Loucy (cell line): ENCODE measurements at regions not wholly inside any gene's neighbourhood (a gene's known extent, or its start where the extent isn't known, plus 50 kb on each side); places are given as distances from the start of the nearest gene placed in this dataset.

Experiments
- H2AFZ ChIP-seq: fragments of 200-600 bp; sonication (generic); 2 replicates; pipeline ENCODE4 v1.6.0; 2016; ENCODE audit warnings: antibody characterized with exemption, mild to moderate bottlenecking, low read length, moderate library complexity
- H3F3A ChIP-seq: fragments of 200-600 bp; 2 replicates; pipeline ENCODE4 v1.6.0; 2016; ENCODE audit warnings: antibody characterized with exemption, low read depth, mild to moderate bottlenecking
- H3K27me3 ChIP-seq: fragments of 200-600 bp; sonication (generic); 2 replicates; pipeline ENCODE4 v1.6.1; 2014; ENCODE audit warnings: low read length, mild to moderate bottlenecking; ENCODE audit not compliant: insufficient read depth, poor library complexity, severe bottlenecking
- H3K36me3 ChIP-seq: fragments of 200-600 bp; sonication (generic); 2 replicates; pipeline ENCODE4 v1.6.1; 2016; ENCODE audit warnings: low read length; ENCODE audit not compliant: insufficient read depth
- H3K4me1 ChIP-seq: fragments of 200-600 bp; sonication (generic); 2 replicates; pipeline ENCODE4 v1.5.1; 2014; ENCODE audit warnings: low read length, mild to moderate bottlenecking; ENCODE audit not compliant: insufficient read depth, poor library complexity, severe bottlenecking
- H3K4me2 ChIP-seq: fragments of 200-600 bp; sonication (generic); 2 replicates; pipeline ENCODE4 v1.6.0; 2014; ENCODE audit warnings: antibody characterized with exemption, low read length, low read depth, mild to moderate bottlenecking; ENCODE audit not compliant: poor library complexity, severe bottlenecking
- H3K4me3 ChIP-seq: fragments of 200-600 bp; sonication (generic); 2 replicates; pipeline ENCODE4 v1.5.1; 2014; ENCODE audit warnings: low read length, mild to moderate bottlenecking, mixed read lengths; ENCODE audit not compliant: poor library complexity, severe bottlenecking
- H3K79me2 ChIP-seq: fragments of 200-600 bp; sonication (generic); 2 replicates; pipeline ENCODE4 v1.6.1; 2014; ENCODE audit warnings: low read length; ENCODE audit not compliant: insufficient read depth
- H3K9ac ChIP-seq: fragments of 200-600 bp; sonication (generic); 2 replicates; pipeline ENCODE4 v1.6.0; 2014; ENCODE audit warnings: mild to moderate bottlenecking, low read depth, low read length, moderate library complexity; ENCODE audit not compliant: poor library complexity, severe bottlenecking
- H3K9me2 ChIP-seq: fragments of 200-600 bp; sonication (generic); replicated peaks from 2 replicates; pipeline ENCODE4 v1.6.1; 2016; ENCODE audit warnings: low read depth, low read length, mixed read lengths
- H3K9me3 ChIP-seq: fragments of 200-600 bp; sonication (generic); 2 replicates; pipeline ENCODE4 v1.6.1; 2014; ENCODE audit warnings: mild to moderate bottlenecking, antibody characterized with exemption, low read length, low read depth; ENCODE audit not compliant: insufficient read depth
- H4K20me1 ChIP-seq: fragments of 200-600 bp; sonication (generic); 2 replicates; pipeline ENCODE4 v1.6.0; 2014; ENCODE audit warnings: antibody characterized with exemption, low read length, mild to moderate bottlenecking; ENCODE audit not compliant: insufficient read depth, poor library complexity, severe bottlenecking
- EZH2phosphoT487 ChIP-seq: fragments of 200-600 bp; IDR thresholded peaks from 2 replicates; pipeline ENCODE4 v1.6.1; 2018; ENCODE audit warnings: antibody characterized with exemption, mild to moderate bottlenecking, moderate library complexity, borderline replicate concordance
- TF ChIP-seq, protein P1 (sequence below): fragments of 200-600 bp; sonication (generic); conservative IDR thresholded peaks from 2 replicates; pipeline ENCODE4 v1.5.1; 2014; ENCODE audit warnings: mild to moderate bottlenecking, antibody characterized with exemption, low read length

DNA sequence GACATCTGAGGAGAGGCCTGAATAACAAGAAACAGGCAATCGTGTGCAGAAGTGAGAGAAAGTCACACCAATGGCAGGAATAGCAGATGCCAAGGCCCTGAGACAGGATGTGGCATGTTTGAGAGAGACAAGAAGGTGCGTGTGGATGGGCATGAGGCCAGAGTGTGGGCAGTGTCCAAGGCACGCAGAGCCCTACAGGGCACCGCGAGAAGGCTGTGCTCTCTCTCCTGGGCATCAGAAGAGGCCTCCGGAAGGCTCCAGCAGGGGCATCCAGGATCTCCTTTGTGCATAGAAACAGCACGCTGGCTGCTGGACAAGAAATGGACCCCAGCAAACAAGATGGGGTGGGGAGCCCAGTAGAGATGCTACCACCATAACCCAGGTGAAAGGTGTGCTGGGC, 239.0 kb upstream of the RAB6C start:
- TF ChIP-seq, protein P1, sequence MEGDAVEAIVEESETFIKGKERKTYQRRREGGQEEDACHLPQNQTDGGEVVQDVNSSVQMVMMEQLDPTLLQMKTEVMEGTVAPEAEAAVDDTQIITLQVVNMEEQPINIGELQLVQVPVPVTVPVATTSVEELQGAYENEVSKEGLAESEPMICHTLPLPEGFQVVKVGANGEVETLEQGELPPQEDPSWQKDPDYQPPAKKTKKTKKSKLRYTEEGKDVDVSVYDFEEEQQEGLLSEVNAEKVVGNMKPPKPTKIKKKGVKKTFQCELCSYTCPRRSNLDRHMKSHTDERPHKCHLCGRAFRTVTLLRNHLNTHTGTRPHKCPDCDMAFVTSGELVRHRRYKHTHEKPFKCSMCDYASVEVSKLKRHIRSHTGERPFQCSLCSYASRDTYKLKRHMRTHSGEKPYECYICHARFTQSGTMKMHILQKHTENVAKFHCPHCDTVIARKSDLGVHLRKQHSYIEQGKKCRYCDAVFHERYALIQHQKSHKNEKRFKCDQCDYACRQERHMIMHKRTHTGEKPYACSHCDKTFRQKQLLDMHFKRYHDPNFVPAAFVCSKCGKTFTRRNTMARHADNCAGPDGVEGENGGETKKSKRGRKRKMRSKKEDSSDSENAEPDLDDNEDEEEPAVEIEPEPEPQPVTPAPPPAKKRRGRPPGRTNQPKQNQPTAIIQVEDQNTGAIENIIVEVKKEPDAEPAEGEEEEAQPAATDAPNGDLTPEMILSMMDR, result no peak
- no peak for TF ChIP-seq EZH2phosphoT487
- Histone ChIP-seq H3F3A (no peaks in the 10 kb centered on the region), H3K36me3 (no peaks in the 10 kb centered on the region)

DNA sequence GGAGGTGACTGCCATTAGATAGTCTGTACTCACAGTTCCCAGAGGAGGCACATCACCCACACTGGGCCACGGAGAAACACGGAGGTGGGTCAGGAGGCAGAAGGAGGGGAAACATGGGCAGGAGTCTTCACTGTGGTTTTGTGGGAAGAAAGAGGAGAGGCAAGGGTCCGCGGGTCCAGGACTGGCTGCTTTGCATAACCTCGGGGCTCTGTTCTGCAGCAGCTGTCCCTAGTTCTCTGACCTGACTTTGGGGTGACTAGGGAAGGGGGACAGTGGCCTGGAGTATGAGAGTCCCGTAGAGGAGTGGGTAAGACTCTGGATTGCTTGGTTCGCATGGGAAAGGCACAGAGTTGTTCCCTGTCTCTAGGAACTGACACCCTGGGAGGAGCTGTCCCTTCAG, 238.3 kb upstream of the RAB6C start:
- H3K4me2 ChIP-seq, result no peak overlapping the region
- no peaks in the 10 kb centered on the region for H3K9me2 ChIP-seq
- H3K9me3 ChIP-seq, result no peaks in the 10 kb centered on the region
- no peak overlapping the region for H2AFZ ChIP-seq
- no peaks in the 10 kb centered on the region for H4K20me1 ChIP-seq
- H3K9ac ChIP-seq, result no peak overlapping the region
- no peaks in the 10 kb centered on the region for H3F3A ChIP-seq
- no peak overlapping the region for H3K4me3 ChIP-seq
- H3K27me3 ChIP-seq, result no peaks in the 10 kb centered on the region
- H3K36me3 ChIP-seq, result no peaks in the 10 kb centered on the region
- no peaks in the 10 kb centered on the region for H3K79me2 ChIP-seq
- H3K4me1 ChIP-seq, result no peaks in the 10 kb centered on the region
- TF ChIP-seq EZH2phosphoT487, result no peak
- TF ChIP-seq, protein P1, result no peak

More for the DNA sequence above, 239.0 kb upstream of the RAB6C start:
- Histone ChIP-seq H3K4me3 (no peak overlapping the region), H3K9me2 (no peaks in the 10 kb centered on the region), H3K9me3 (no peaks in the 10 kb centered on the region), H4K20me1 (no peaks in the 10 kb centered on the region), H3K9ac (no peak overlapping the region), H3K4me2 (no peak overlapping the region), H3K27me3 (no peaks in the 10 kb centered on the region), H3K4me1 (no peaks in the 10 kb centered on the region), H2AFZ (no peak overlapping the region), H3K79me2 (no peaks in the 10 kb centered on the region)

DNA sequence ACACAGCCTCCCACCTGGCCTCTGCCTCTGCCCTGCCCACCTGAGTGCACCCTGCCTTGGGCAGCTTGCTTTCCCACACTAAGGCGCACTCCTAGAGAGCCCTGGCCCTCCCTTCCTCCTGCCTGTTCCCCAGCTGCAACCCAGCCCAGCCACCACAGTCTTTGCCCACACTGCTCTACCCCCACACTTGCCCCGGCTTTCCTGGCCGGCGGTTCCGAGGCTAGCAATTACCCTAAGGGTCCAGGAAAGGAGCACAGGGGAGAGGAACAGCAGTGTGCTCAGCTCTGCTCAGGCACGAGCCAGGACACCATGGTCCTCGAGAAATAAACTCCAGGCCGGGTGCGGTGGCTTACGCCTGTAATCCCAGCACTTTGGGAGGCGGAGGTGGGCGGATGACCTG, 237.8 kb upstream of the RAB6C start:
- Histone ChIP-seq H3F3A (no peaks in the 10 kb centered on the region), H3K4me1 (no peaks in the 10 kb centered on the region), H3K79me2 (no peaks in the 10 kb centered on the region), H3K9me3 (no peaks in the 10 kb centered on the region), H4K20me1 (no peaks in the 10 kb centered on the region), H3K36me3 (no peaks in the 10 kb centered on the region), H3K9me2 (no peaks in the 10 kb centered on the region), H3K9ac (no peak overlapping the region), H3K27me3 (no peaks in the 10 kb centered on the region), H2AFZ (no peak overlapping the region), H3K4me2 (no peak overlapping the region), H3K4me3 (no peak overlapping the region)
- TF ChIP-seq EZH2phosphoT487, result no peak
- TF ChIP-seq, protein P1, result no peak
